ENCODE measurements at regions not wholly inside any gene's neighbourhood (a gene's known extent, or its start where the extent isn't known, plus 50 kb on each side); places are given as distances from the start of the nearest gene placed in this dataset.
A peak's percentile ranks its signal among the peaks of the same experiment; 100 is the strongest.

DNA sequence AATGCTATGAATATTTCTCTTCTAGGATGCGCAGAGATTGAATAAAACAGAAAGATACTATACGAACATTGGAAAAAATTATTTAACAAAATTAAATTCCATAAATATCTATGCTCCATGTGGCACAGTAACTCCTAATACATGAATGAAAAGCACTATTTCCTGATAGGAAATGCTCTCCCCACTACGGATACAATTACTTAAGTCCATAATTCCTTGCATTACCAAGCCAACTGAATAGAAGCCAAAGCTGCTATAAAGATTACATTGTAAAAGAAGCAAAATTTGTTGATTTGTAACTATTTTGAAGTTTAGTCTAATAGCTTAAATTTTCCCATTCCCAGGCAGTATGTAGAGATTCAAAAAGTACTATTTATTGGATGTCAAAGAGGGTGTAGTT lies 61.8 kb upstream of the SNX2 start:
- DNase-seq (ENCODE audit: low read depth): no peak
- no peak for TF ChIP-seq CTCF (conservative IDR thresholded peaks at IDR 0.05; ENCODE audit: low read length)
- no peak overlapping the region for H3K4me3 ChIP-seq (ENCODE audit: low read length)

GRCh38 chr5:122715095-122715494 lies 59.8 kb upstream of the SNX2 start:
- H3K4me3 ChIP-seq (ENCODE audit: low read length): no peak overlapping the region
- no peak for TF ChIP-seq CTCF (conservative IDR thresholded peaks at IDR 0.05; ENCODE audit: low read length)
- peak; percentile 62 for DNase-seq (ENCODE audit: low read depth)

- no peak for TF ChIP-seq CTCF (conservative IDR thresholded peaks at IDR 0.05; ENCODE audit: low read length)
- no peak for DNase-seq (ENCODE audit: low read depth)
- no peak overlapping the region for H3K4me3 ChIP-seq (ENCODE audit: low read length)
Measured at GRCh38 chr5:122718611-122719010, 56.3 kb upstream of the SNX2 start.

GRCh38 chr5:122719991-122720746 lies 54.7 kb upstream of the SNX2 start:
- TF ChIP-seq CTCF (conservative IDR thresholded peaks at IDR 0.05; ENCODE audit: low read length): no peak
- H3K4me3 ChIP-seq (ENCODE audit: low read length): no peak overlapping the region
- no peak for DNase-seq (ENCODE audit: low read depth)

GRCh38 chr5:122721127-122721526 lies 53.8 kb upstream of the SNX2 start:
- no peak for DNase-seq (ENCODE audit: low read depth)
- H3K4me3 ChIP-seq (ENCODE audit: low read length): no peak overlapping the region
- no peak for TF ChIP-seq CTCF (conservative IDR thresholded peaks at IDR 0.05; ENCODE audit: low read length)

DNA sequence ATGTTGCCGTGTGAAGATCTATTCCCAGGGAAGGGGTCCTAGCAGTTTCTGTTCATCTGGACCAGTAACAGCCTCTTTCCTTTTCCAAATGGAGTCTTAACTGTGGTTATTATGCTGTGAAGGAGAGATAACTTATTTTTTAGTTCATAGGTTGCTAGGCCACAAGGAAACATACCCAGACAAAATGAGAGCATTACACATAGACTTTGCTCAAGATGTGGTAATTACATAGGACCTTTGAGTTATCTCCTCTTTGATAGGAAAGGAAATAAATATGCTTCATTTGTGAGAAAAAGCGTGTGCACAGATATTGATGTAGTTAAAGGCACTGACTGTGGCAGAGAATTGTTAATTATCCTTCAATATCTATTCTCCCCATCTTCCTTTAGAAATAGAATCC lies 52.5 kb upstream of the SNX2 start:
- DNase-seq (ENCODE audit: low read depth): no peak
- H3K4me3 ChIP-seq (ENCODE audit: low read length): no peak overlapping the region
- no peak for TF ChIP-seq CTCF (conservative IDR thresholded peaks at IDR 0.05; ENCODE audit: low read length)

DNA sequence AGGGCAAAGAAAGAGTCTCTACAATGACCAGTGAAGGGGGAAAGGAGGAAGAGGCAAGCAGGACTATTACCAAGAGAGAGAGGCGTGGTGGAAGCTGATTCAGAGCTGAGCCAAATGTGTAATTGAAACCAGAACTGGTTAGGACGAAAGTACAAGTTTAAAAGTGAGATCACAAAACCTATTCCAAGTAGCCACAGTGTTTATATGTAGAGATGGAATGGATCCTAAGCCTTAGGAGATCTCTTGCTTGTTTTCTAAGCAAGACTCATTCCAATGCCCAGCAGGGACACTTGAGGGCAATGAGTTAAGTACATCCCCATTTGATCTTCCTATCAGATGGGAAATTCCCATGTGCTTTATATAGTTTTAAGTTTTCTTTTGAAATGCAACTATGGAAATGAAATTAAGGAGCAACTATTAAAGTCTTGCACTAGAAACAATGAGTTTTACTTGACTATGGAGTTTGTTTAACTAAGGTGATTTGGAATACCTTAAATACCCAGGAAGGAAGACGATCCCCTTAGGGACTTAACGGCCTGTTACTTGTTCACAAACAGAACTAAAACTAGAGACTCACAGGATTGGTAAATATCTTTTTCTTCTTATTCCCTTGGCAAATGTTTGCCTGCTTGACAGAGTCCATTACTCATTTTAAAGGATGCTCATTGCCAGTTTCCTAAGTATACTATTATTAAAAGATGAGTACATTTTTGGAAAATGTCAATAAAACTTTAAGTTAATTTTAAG lies 51.1 kb upstream of the SNX2 start:
- peak; percentile 86 for DNase-seq (ENCODE audit: low read depth)
- no peak overlapping the region for H3K4me3 ChIP-seq (ENCODE audit: low read length)
- no peak for TF ChIP-seq CTCF (conservative IDR thresholded peaks at IDR 0.05; ENCODE audit: low read length)

Data from AG10803 (cell line).